Gastrocnemius medialis (tissue), 4 donors: ENCODE measurements at regions not wholly inside any gene's neighbourhood (a gene's known extent, or its start where the extent isn't known, plus 50 kb on each side); places are given as distances from the start of the nearest gene placed in this dataset.

Source experiments
- ATAC-seq, 2 donors: fragments of 150-250 bp; one replicate each; pipeline ENCODE4 v1.9.1; 2016
- DNase-seq, 2 donors: peaks; one replicate each; pipeline ENCODE4 v3.0.0-alpha.2; 2019
- H3K27ac ChIP-seq, 4 donors: fragments of 200-600 bp; sonication (generic); 1 replicate in 1 of 4; 2 replicates in 3 of 4; pipeline ENCODE4 v1.5.1; 2016 to 2018; ENCODE audit warnings: mild to moderate bottlenecking in 2 of 4, moderate library complexity in 1 of 4
- H3K27me3 ChIP-seq, 3 donors: fragments of 200-600 bp; sonication (generic) in 2 of 3; 1 replicate in 1 of 3; 2 replicates in 2 of 3; pipeline versions ENCODE4 v1.5.1 to v1.6.0; 2016 to 2019; ENCODE audit warnings: mild to moderate bottlenecking in 1 of 3, moderate library complexity in 1 of 3
- H3K36me3 ChIP-seq, 2 donors: fragments of 200-600 bp; sonication (generic) in 1 of 2; one replicate each; pipeline ENCODE4 v1.5.1; 2017 to 2018
- H3K4me1 ChIP-seq, 2 donors: fragments of 200-600 bp; sonication (generic) in 1 of 2; one replicate each; pipeline ENCODE4 v1.5.1; 2016 to 2017; ENCODE audit warnings: mild to moderate bottlenecking in 2 of 2
- H3K4me3 ChIP-seq, 4 donors: fragments of 200-600 bp; sonication (generic) in 3 of 4; 1 replicate in 1 of 4; 2 replicates in 3 of 4; pipeline ENCODE4 v1.5.1; 2016 to 2019; ENCODE audit warnings: mild to moderate bottlenecking in 2 of 4
- H3K9me3 ChIP-seq, 3 donors: fragments of 200-600 bp; sonication (generic) in 2 of 3; 1 replicate in 1 of 3; 2 replicates in 2 of 3; pipeline ENCODE4 v1.5.1; 2016 to 2019
- CTCF ChIP-seq, 5 experiments: fragments of 450-650 bp in 3 of 5; fragments of 200-600 bp in 2 of 5; sonication (generic) in 2 of 5; IDR thresholded peaks in 4 of 5; conservative IDR thresholded peaks in 1 of 5; 1 replicate in 4 of 5; 2 replicates in 1 of 5; pipeline ENCODE4 v1.5.1; 2016 to 2019; ENCODE audit warnings: antibody characterized with exemption in 5 of 5, mild to moderate bottlenecking in 3 of 5, moderate library complexity in 3 of 5
- POLR2A ChIP-seq, 2 donors: fragments of 450-650 bp; IDR thresholded peaks; one replicate each; pipeline ENCODE4 v1.6.1; 2017; ENCODE audit warnings: antibody characterized with exemption in 2 of 2, mild to moderate bottlenecking in 2 of 2, moderate library complexity in 2 of 2
- in situ Hi-C, 4 donors: fragments of 200-750 bp; cut with MboI; loops; one replicate each; pipeline versions ENCODE4 v1.15.0 to v1.8.0; 2017; ENCODE audit warnings: low sequenced_read_pairs in 4 of 4
- intact Hi-C: fragments of 100-400 bp; cut with DNase I; formaldehyde crosslinking; loops from one replicate; pipeline ENCODE4 v1.15.1; 2023; ENCODE audit warnings: low total_unique reads

- Histone ChIP-seq H3K4me1 (no peaks in the 10 kb centered on the region), H3K9me3 (no peaks in the 10 kb centered on the region), H3K4me3 (no peak overlapping the region), H3K27ac (no peak overlapping the region), H3K36me3 (no peaks in the 10 kb centered on the region), H3K27me3 (no peaks in the 10 kb centered on the region)
- in situ Hi-C loops, result no loop called here
- intact Hi-C loops, result no loop called here
- DNase-seq (no peak), ATAC-seq (no peak)
- no peak for TF ChIP-seq POLR2A (IDR thresholded peaks at IDR 0.05)
- TF ChIP-seq CTCF (IDR thresholded peaks at IDR 0.05 in 4 of 5, conservative IDR thresholded peaks at IDR 0.05 in 1 of 5), result no peak
These were observed 95.8 kb upstream of the LDB2 start for GRCh38 chr4:16993956-16994840.

GRCh38 chr4:16992566-16993225 lies 94.3 kb upstream of the LDB2 start:
- Histone ChIP-seq H3K4me3 (no peak overlapping the region), H3K9me3 (no peaks in the 10 kb centered on the region), H3K27ac (no peak overlapping the region), H3K27me3 (no peaks in the 10 kb centered on the region), H3K36me3 (no peaks in the 10 kb centered on the region), H3K4me1 (no peaks in the 10 kb centered on the region)
- ATAC-seq (no peak), DNase-seq (no peak)
- no peak for TF ChIP-seq CTCF (IDR thresholded peaks at IDR 0.05 in 4 of 5, conservative IDR thresholded peaks at IDR 0.05 in 1 of 5)
- no peak for TF ChIP-seq POLR2A (IDR thresholded peaks at IDR 0.05)
- in situ Hi-C loops, result no loop called here
- intact Hi-C loops, result no loop called here

- Histone ChIP-seq H3K4me3 (no peak overlapping the region), H3K27ac (no peak overlapping the region), H3K27me3 (no peaks in the 10 kb centered on the region), H3K4me1 (no peaks in the 10 kb centered on the region), H3K9me3 (no peaks in the 10 kb centered on the region), H3K36me3 (no peaks in the 10 kb centered on the region)
- no peak for DNase-seq
- no peak for TF ChIP-seq CTCF (IDR thresholded peaks at IDR 0.05 in 4 of 5, conservative IDR thresholded peaks at IDR 0.05 in 1 of 5)
- no peak for TF ChIP-seq POLR2A (IDR thresholded peaks at IDR 0.05)
- intact Hi-C loops (no loop called here), in situ Hi-C loops (no loop called here)
- no peak for ATAC-seq
These were observed 93.0 kb upstream of the LDB2 start for GRCh38 chr4:16991450-16991849.

GRCh38 chr4:16989371-16989770 lies 90.9 kb upstream of the LDB2 start:
- H3K27ac ChIP-seq, result no peak overlapping the region
- in situ Hi-C loops (no loop called here), intact Hi-C loops (no loop called here)
- H3K9me3 ChIP-seq, result no peaks in the 10 kb centered on the region
- no peaks in the 10 kb centered on the region for H3K4me1 ChIP-seq
- ATAC-seq (no peak), DNase-seq (no peak)
- TF ChIP-seq CTCF (IDR thresholded peaks at IDR 0.05 in 4 of 5, conservative IDR thresholded peaks at IDR 0.05 in 1 of 5) (no peak), POLR2A (IDR thresholded peaks at IDR 0.05) (no peak)
- H3K4me3 ChIP-seq, result no peak overlapping the region
- no peaks in the 10 kb centered on the region for H3K27me3 ChIP-seq
- no peaks in the 10 kb centered on the region for H3K36me3 ChIP-seq
